Bronchial epithelial cell (primary cell): ENCODE measurements at regions not wholly inside any gene's neighbourhood (a gene's known extent, or its start where the extent isn't known, plus 50 kb on each side); places are given as distances from the start of the nearest gene placed in this dataset.

Experiments used
- DNase-seq: peaks from one replicate; pipeline ENCODE4 v3.0.0-alpha.2; 2010; ENCODE audit warnings: low read depth
- FAIRE-seq: peaks from 2 replicates; lab custom pipeline; 2011; peaks lifted over from hg19 to GRCh38; lab: Jason Lieb, UNC
- H3K27me3 ChIP-seq: 2 replicates; pipeline ENCODE4 v1.5.1; 2011; ENCODE audit warnings: low read length; ENCODE audit not compliant: control insufficient read depth, insufficient read depth
- H3K36me3 ChIP-seq: 2 replicates; pipeline ENCODE4 v1.5.1; 2011; ENCODE audit warnings: low read length; ENCODE audit not compliant: control insufficient read depth, insufficient read depth
- H3K4me3 ChIP-seq: 2 replicates; pipeline ENCODE4 v1.5.1; 2011; ENCODE audit warnings: mild to moderate bottlenecking, low read depth, low read length, control low read depth
- CTCF ChIP-seq: IDR thresholded peaks from 2 replicates; pipeline ENCODE4 v1.5.1; 2011; ENCODE audit warnings: mild to moderate bottlenecking, moderate library complexity, low read length, control low read depth, inconsistent platforms; ENCODE audit not compliant: insufficient read depth, severe bottlenecking

- Histone ChIP-seq H3K4me3 (no peak overlapping the region), H3K36me3 (no peaks in the 10 kb centered on the region), H3K27me3 (no peaks in the 10 kb centered on the region)
- no peak for DNase-seq
- TF ChIP-seq CTCF, result no peak
- no peak for FAIRE-seq
These were observed 119.7 kb downstream of the PSMG1 start for GRCh38 chr21:39063517-39063916.

DNA sequence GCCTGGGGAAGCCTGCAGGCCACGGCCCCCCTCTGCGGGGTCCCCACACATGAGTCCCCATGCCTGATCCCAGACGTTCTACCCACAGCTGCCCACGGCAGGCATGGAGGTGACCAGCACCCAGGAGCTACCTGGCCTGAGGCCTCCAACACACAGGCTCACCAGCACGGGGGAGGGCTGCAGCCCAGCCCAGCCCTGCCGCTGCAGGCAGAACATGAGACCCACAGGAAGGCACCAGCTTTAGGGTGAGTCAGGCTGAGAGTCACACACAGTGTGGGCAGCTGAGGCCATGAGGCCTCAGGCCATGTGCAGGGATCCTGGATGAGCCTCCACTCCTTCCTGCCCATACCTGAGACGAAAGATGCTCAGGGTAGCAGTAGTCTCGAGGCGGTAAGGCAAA lies 121.1 kb downstream of the PSMG1 start:
- TF ChIP-seq CTCF, result no peak
- Histone ChIP-seq H3K36me3 (no peaks in the 10 kb centered on the region), H3K4me3 (no peak overlapping the region), H3K27me3 (no peaks in the 10 kb centered on the region)
- no peak for DNase-seq
- FAIRE-seq, result peak; percentile 87

GRCh38 chr21:39061766-39062165 lies 121.5 kb downstream of the PSMG1 start:
- DNase-seq, result no peak
- Histone ChIP-seq H3K4me3 (no peak overlapping the region), H3K27me3 (no peaks in the 10 kb centered on the region), H3K36me3 (no peaks in the 10 kb centered on the region)
- TF ChIP-seq CTCF, result no peak
- no peak for FAIRE-seq

GRCh38 chr21:39060485-39061083 lies 122.7 kb downstream of the PSMG1 start:
- no peak for FAIRE-seq

DNA sequence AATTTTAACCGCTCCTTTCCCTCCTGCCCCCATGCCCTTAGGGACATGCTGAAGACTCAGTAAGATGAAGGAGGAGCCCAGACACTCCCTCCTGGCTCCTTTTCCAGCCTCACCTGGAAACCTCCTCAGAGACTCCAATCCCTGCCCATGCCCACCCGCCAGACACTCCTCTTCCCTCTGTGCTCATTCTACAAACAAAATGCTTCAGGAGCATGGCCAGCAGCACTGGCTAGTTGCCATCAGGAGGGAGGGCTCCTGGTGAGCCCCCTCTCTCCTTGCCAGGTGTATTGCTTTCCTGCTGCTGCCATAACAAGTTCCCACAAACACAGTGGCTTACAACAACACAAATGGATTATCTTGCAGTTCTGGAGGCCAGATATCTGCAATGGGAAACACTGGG lies 126.1 kb downstream of the PSMG1 start:
- no peak overlapping the region for H3K4me3 ChIP-seq
- H3K36me3 ChIP-seq, result no peaks in the 10 kb centered on the region
- peak; percentile 16 for DNase-seq
- TF ChIP-seq CTCF, result no peak
- H3K27me3 ChIP-seq, result no peaks in the 10 kb centered on the region
- FAIRE-seq, result no peak

More at GRCh38 chr21:39060485-39061083, 122.7 kb downstream of the PSMG1 start:
- no peaks in the 10 kb centered on the region for H3K27me3 ChIP-seq
- no peak for TF ChIP-seq CTCF
- DNase-seq, result no peak
- H3K36me3 ChIP-seq, result no peaks in the 10 kb centered on the region
- no peak overlapping the region for H3K4me3 ChIP-seq

GRCh38 chr21:39056636-39057035 lies 126.6 kb downstream of the PSMG1 start:
- TF ChIP-seq CTCF, result no peak
- Histone ChIP-seq H3K4me3 (no peak overlapping the region), H3K27me3 (no peaks in the 10 kb centered on the region), H3K36me3 (no peaks in the 10 kb centered on the region)
- no peak for FAIRE-seq
- no peak for DNase-seq
